ENCODE measurements at regions not wholly inside any gene's neighbourhood (a gene's known extent, or its start where the extent isn't known, plus 50 kb on each side); places are given as distances from the start of the nearest gene placed in this dataset.

- no peak overlapping the region for H3K4me3 Mint-ChIP-seq
- H3K4me1 Mint-ChIP-seq, result no peaks in the 10 kb centered on the region
- no peak for TF ChIP-seq CTCF (IDR thresholded peaks at IDR 0.05; ENCODE audit: unreplicated experiment in 3 of 3)
- H3K27me3 Mint-ChIP-seq (ENCODE audit: low read depth), result no peaks in the 10 kb centered on the region
- H3K27ac Mint-ChIP-seq, result no peak overlapping the region
- no peaks in the 10 kb centered on the region for H3K36me3 Mint-ChIP-seq (ENCODE audit: low read depth)
- no peaks in the 10 kb centered on the region for H3K9me3 Mint-ChIP-seq
These were observed 58.9 kb upstream of the EPHA6 start for GRCh38 chr3:96755519-96755918.

- no peaks in the 10 kb centered on the region for H3K36me3 Mint-ChIP-seq (ENCODE audit: low read depth)
- no peaks in the 10 kb centered on the region for H3K27me3 Mint-ChIP-seq (ENCODE audit: low read depth)
- H3K4me1 Mint-ChIP-seq, result no peaks in the 10 kb centered on the region
- no peaks in the 10 kb centered on the region for H3K9me3 Mint-ChIP-seq
- H3K4me3 Mint-ChIP-seq, result no peak overlapping the region
- no peak overlapping the region for H3K27ac Mint-ChIP-seq
- TF ChIP-seq CTCF (IDR thresholded peaks at IDR 0.05; ENCODE audit: unreplicated experiment in 3 of 3), result no peak
These were observed 57.9 kb upstream of the EPHA6 start for GRCh38 chr3:96756516-96756915.

- Mint-ChIP-seq H3K4me3 (no peak overlapping the region), H3K9me3 (no peaks in the 10 kb centered on the region), H3K27ac (no peak overlapping the region), H3K36me3 (ENCODE audit: low read depth) (no peaks in the 10 kb centered on the region), H3K4me1 (no peaks in the 10 kb centered on the region), H3K27me3 (ENCODE audit: low read depth) (peaks cover 4% of the 10 kb centered on the region)
- no peak for TF ChIP-seq CTCF (IDR thresholded peaks at IDR 0.05; ENCODE audit: unreplicated experiment in 3 of 3)
These were observed 53.4 kb upstream of the EPHA6 start for GRCh38 chr3:96760956-96761355.

Measured in nephron (organoid).